ENCODE measurements at regions not wholly inside any gene's neighbourhood (a gene's known extent, or its start where the extent isn't known, plus 50 kb on each side); places are given as distances from the start of the nearest gene placed in this dataset.

DNA sequence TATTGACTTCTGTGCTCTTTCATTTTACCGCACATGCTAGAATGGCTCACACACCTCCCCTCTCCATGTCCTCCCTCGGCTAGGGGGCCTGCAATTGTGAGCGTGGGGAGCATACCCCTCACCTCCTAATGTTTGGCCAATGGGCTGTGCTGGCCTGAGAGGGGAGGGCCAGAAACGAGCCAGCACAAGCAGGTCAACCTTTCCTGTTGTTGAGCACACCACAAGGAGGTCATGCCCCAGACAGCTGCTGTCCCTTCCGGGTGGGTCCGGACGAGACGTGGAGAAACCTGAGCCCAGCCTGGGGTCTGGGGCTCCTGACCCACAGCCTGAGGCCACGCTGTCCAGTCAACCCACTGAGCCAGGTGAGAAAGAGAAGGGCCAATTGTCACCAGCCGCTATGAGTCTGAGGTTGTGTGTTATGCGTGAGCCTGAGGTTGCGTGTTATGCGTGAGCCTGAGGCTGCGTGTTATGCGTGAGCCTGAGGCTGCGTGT lies 77.4 kb downstream of the TTLL2 start (continued):
- TF ChIP-seq, protein P1, sequence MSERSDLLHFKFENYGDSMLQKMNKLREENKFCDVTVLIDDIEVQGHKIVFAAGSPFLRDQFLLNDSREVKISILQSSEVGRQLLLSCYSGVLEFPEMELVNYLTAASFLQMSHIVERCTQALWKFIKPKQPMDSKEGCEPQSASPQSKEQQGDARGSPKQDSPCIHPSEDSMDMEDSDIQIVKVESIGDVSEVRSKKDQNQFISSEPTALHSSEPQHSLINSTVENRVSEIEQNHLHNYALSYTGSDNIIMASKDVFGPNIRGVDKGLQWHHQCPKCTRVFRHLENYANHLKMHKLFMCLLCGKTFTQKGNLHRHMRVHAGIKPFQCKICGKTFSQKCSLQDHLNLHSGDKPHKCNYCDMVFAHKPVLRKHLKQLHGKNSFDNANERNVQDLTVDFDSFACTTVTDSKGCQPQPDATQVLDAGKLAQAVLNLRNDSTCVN (tag by site-specific recombination; optimal IDR thresholded peaks at IDR 0.05), result no peak
- TF ChIP-seq ZNF140 (tag by site-specific recombination; IDR thresholded peaks at IDR 0.05), result no peak
- no peak for TF ChIP-seq ZNF624 (tag by site-specific recombination; IDR thresholded peaks at IDR 0.05)
- TF ChIP-seq RBAK (tag by site-specific recombination; IDR thresholded peaks at IDR 0.05), result no peak
- TF ChIP-seq ZNF335 (tag by site-specific recombination; conservative IDR thresholded peaks at IDR 0.05), result no peak
- no peak for TF ChIP-seq EGR2 (tag by site-specific recombination; IDR thresholded peaks at IDR 0.05; ENCODE audit: low read depth)
- no peak for TF ChIP-seq INSM2 (tag by site-specific recombination; IDR thresholded peaks at IDR 0.05)
- TF ChIP-seq TCF7L2 (IDR thresholded peaks at IDR 0.05; ENCODE audit: borderline replicate concordance, low read depth, low read length), result no peak

- CTCF ChIA-PET, result interaction anchor here (0.6 kb wide), 1 partner anchor 8 kb away, joined by 3 read pairs; no protein-coding TSS in a partner anchor
Measured at GRCh38 chr6:167403427-167403826, 78.5 kb downstream of the TTLL2 start.

DNA sequence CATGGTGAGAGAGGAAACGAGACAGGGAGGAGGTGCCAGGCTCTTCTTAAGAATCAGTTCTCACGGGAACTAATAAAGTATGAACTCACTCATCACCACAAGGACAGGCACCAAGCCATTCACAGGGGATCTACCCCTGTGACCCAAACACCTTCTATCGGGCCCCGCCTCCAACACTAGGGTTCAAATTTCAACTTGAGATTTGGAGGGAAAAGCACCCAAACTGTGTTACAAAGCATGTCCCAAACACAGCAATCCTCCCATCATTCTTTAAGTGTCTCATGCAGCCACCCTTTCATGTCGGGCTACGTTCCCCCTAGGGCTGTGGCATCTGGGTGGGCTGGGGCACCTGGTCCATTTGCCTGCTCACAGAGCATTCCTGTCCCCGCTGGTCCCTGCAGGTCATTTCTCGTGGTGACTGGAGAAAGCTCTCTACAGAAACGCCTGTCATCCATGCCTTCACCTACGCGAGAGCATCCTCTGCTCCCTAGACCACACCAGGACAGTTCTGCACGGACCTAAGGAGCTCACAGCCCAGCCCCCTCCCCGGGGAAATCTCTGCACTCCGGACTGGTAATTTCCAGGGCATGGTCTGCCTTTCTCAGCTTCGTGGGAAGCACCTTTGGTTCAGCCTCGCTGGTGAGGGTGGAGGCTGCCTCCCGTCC lies 79.6 kb downstream of the TTLL2 start:
- no peaks in the 10 kb centered on the region for H3K4me1 ChIP-seq (ENCODE audit: control insufficient read depth, insufficient read depth, low read length)
- H3K27ac ChIP-seq (ENCODE audit: extremely low read depth, low read depth, low read length), result no peak overlapping the region
- no peak for TF ChIP-seq IKZF3 (tag by site-specific recombination; IDR thresholded peaks at IDR 0.05)
- TF ChIP-seq ZNF449 (tag by site-specific recombination; IDR thresholded peaks at IDR 0.05), result no peak
- no peak for TF ChIP-seq ZBTB17 (tag by site-specific recombination; IDR thresholded peaks at IDR 0.05)
- no peak for TF ChIP-seq ZNF768 (tag by site-specific recombination; IDR thresholded peaks at IDR 0.05)
- no peak for TF ChIP-seq ZBTB8A (tag by site-specific recombination; IDR thresholded peaks at IDR 0.05)
- no peak for TF ChIP-seq ZNF664 (tag by site-specific recombination; IDR thresholded peaks at IDR 0.05)
- no peak for TF ChIP-seq ZNF133 (tag by site-specific recombination; IDR thresholded peaks at IDR 0.05)
- TF ChIP-seq ZNF354C (tag by site-specific recombination; IDR thresholded peaks at IDR 0.05; ENCODE audit: borderline replicate concordance, low read depth), result no peak
- TF ChIP-seq ZNF623 (tag by site-specific recombination; IDR thresholded peaks at IDR 0.05), result no peak
- H3K9me3 ChIP-seq (ENCODE audit: control insufficient read depth, insufficient read depth, low read depth, low read length), result no peaks in the 10 kb centered on the region
- ChIA-PET CTCF (interaction anchor here (0.6 kb wide), 1 partner anchor 1129 kb away, joined by 3 read pairs; no protein-coding TSS in a partner anchor), POLR2A (no interaction called here)
- no peaks in the 10 kb centered on the region for H3K36me3 ChIP-seq (ENCODE audit: control insufficient read depth in 2 of 2, insufficient read depth in 1 of 2, low read length in 2 of 2)
- no peak overlapping the region for H3K4me3 ChIP-seq (ENCODE audit: low read depth, low read length)

More at GRCh38 chr6:167403427-167403826, 78.5 kb downstream of the TTLL2 start:
- POLR2A ChIA-PET, result no interaction called here
- no peak for TF ChIP-seq ZNF19 (tag by site-specific recombination; IDR thresholded peaks at IDR 0.05; ENCODE audit: low read depth)
- TF ChIP-seq SCRT1 (tag by site-specific recombination; IDR thresholded peaks at IDR 0.05; ENCODE audit: borderline replicate concordance), result no peak
- no peaks in the 10 kb centered on the region for H3K9me3 ChIP-seq (ENCODE audit: control insufficient read depth, insufficient read depth, low read depth, low read length)
- no peaks in the 10 kb centered on the region for H3K4me1 ChIP-seq (ENCODE audit: control insufficient read depth, insufficient read depth, low read length)
- H3K36me3 ChIP-seq (ENCODE audit: control insufficient read depth in 2 of 2, insufficient read depth in 1 of 2, low read length in 2 of 2), result no peaks in the 10 kb centered on the region
- no peak overlapping the region for H3K4me3 ChIP-seq (ENCODE audit: low read depth, low read length)
- no peak overlapping the region for H3K27ac ChIP-seq (ENCODE audit: extremely low read depth, low read depth, low read length)

Measured in HEK293 (cell line).